Kidney epithelial cell (primary cell): ENCODE measurements at regions not wholly inside any gene's neighbourhood (a gene's known extent, or its start where the extent isn't known, plus 50 kb on each side); places are given as distances from the start of the nearest gene placed in this dataset.

Source experiments
- DNase-seq: peaks from one replicate; pipeline ENCODE4 v3.0.0-alpha.2; 2010; ENCODE audit warnings: low read depth
- H3K27me3 ChIP-seq: 2 replicates; pipeline ENCODE4 v1.6.0; 2011; ENCODE audit warnings: low read length; ENCODE audit not compliant: control insufficient read depth, insufficient read depth
- H3K36me3 ChIP-seq: 2 replicates; pipeline ENCODE4 v1.5.1; 2011; ENCODE audit warnings: low read length; ENCODE audit not compliant: control insufficient read depth, insufficient read depth
- H3K4me3 ChIP-seq: 2 replicates; pipeline ENCODE4 v1.5.1; 2011; ENCODE audit warnings: low read depth, mild to moderate bottlenecking, control low read depth, low read length
- TF ChIP-seq, protein P1 (sequence below): IDR thresholded peaks from 2 replicates; pipeline ENCODE4 v1.5.1; 2011; ENCODE audit warnings: mild to moderate bottlenecking, moderate library complexity, low read length, control low read depth, inconsistent platforms; ENCODE audit not compliant: insufficient read depth, poor library complexity, severe bottlenecking

DNA sequence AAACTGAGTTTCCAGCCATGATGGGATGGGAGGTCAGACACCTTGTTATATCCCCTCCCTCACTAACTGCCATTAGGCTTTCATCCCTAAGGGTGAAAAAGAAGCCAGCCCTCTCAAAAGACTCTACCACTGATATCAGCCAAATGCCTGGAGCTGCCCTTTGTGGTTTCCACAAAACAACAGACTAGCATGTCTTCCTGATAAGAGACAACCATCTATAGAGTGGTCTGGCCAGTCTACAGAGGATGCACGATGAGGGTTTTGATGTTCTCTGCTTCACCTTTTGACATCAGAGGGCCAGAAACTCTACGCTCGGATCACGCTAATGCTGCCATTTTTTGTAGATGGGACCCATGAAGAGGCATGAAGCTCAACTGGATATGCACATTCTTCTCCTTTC lies 61.7 kb upstream of the ARHGAP18 start:
- Histone ChIP-seq H3K36me3 (no peaks in the 10 kb centered on the region), H3K4me3 (no peak overlapping the region), H3K27me3 (no peaks in the 10 kb centered on the region)
- no peak for DNase-seq
- TF ChIP-seq, protein P1, sequence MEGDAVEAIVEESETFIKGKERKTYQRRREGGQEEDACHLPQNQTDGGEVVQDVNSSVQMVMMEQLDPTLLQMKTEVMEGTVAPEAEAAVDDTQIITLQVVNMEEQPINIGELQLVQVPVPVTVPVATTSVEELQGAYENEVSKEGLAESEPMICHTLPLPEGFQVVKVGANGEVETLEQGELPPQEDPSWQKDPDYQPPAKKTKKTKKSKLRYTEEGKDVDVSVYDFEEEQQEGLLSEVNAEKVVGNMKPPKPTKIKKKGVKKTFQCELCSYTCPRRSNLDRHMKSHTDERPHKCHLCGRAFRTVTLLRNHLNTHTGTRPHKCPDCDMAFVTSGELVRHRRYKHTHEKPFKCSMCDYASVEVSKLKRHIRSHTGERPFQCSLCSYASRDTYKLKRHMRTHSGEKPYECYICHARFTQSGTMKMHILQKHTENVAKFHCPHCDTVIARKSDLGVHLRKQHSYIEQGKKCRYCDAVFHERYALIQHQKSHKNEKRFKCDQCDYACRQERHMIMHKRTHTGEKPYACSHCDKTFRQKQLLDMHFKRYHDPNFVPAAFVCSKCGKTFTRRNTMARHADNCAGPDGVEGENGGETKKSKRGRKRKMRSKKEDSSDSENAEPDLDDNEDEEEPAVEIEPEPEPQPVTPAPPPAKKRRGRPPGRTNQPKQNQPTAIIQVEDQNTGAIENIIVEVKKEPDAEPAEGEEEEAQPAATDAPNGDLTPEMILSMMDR, result no peak

DNA sequence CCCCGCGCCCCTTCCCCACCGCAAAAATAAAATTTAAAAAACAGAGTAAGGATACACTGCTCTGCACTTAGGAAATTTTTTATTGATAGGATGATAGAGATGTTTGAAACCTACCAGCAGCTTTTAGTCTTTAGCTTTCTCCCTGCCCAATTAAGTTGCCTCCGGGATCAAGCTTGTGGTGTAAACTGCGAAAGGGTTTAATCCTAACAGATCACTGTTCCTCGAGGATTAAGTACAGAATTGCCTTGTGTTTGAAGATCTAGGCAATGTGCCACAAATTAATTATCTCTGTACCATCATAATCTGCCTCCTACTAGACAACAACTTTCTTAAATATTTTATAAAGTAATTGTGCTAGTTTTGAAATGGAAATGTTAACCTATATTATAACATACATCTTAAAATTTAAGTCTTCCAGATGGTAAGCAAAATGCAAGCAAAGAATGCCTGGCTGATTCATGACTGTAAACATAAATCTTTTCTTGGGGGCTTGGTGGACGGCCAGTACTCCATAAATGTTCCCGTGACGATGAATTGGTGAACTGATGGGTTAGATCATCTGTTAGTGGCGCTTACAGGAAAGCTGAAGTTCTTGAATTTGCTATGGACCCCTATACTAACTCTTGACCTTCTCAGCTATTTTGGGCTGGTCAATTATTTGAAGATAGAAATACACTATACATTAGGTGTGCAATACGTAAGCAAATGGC lies 58.0 kb upstream of the ARHGAP18 start:
- Histone ChIP-seq H3K36me3 (no peaks in the 10 kb centered on the region), H3K27me3 (no peaks in the 10 kb centered on the region), H3K4me3 (peak overlapping the region; percentile 50)
- DNase-seq, result no peak
- TF ChIP-seq, protein P1, result no peak

DNA sequence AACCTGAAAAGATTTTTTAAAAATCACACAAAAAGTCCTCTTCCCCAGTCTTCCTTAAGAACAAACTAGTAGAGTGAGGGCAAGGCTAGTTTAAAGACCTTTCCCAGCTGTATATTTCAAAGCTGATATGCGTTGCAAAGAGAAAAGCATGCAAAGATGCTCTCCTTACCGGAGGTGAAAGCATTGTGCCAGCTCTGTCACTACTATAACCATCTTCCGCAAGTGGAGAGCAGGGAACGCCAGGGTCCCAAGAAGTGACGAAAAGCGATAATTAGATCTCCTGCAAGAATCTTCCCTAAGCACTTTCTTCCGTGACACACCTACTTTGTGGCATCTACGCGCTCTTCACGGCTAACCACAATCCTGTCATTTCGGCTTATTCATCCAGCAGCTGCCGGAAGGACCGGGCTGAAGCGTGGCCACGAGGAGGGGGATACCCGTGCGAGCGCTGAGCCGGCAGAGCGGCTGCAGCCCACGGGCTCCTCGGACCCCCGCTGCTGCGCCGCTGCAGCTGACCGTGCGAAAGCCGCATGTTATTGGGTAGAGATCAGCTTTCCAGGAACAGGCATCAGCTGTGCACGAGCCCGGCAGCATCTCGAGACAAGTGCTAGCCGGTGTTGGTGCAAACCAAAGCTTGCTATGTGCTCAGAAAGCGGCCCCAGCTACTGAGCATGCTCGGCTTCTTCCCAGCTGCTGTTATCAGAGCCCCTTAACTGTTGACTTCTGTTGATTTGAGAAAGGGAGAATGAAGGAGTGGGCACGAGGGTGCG lies 57.2 kb upstream of the ARHGAP18 start:
- DNase-seq, result no peak
- TF ChIP-seq, protein P1, result no peak
- Histone ChIP-seq H3K4me3 (peak overlapping the region; percentile 50), H3K36me3 (no peaks in the 10 kb centered on the region), H3K27me3 (no peaks in the 10 kb centered on the region)

DNA sequence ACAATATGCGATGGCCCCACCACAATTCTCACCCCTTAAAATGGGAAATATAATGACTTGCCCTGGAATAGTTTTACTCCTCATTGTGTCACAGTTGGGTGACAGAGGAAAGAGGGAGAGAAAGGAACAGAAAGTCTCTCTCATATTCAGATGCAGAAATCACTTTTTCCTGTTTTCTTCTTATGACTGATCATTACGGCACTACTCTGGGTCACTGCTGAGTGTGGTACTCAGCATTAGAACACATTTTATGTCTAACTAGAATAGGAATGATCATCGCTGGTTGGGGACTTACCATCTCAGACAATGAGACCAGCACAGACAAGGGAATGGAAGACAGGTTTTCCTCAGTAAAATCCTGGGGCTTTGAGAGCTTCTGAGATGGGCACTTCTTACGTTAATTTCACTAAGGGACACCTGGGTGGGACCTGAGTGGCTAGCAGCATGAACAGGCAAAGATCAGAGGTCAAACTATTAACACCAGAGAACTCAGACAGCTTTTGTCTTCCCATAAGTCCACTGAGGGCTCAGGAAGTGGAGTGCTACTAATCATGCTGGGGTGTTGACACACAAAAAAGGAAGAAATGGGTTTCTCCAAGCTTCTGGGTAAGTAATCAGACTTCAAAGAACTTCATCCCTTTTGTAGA lies 54.9 kb upstream of the ARHGAP18 start:
- Histone ChIP-seq H3K4me3 (no peak overlapping the region), H3K27me3 (no peaks in the 10 kb centered on the region), H3K36me3 (no peaks in the 10 kb centered on the region)
- TF ChIP-seq, protein P1, result no peak
- no peak for DNase-seq

DNA sequence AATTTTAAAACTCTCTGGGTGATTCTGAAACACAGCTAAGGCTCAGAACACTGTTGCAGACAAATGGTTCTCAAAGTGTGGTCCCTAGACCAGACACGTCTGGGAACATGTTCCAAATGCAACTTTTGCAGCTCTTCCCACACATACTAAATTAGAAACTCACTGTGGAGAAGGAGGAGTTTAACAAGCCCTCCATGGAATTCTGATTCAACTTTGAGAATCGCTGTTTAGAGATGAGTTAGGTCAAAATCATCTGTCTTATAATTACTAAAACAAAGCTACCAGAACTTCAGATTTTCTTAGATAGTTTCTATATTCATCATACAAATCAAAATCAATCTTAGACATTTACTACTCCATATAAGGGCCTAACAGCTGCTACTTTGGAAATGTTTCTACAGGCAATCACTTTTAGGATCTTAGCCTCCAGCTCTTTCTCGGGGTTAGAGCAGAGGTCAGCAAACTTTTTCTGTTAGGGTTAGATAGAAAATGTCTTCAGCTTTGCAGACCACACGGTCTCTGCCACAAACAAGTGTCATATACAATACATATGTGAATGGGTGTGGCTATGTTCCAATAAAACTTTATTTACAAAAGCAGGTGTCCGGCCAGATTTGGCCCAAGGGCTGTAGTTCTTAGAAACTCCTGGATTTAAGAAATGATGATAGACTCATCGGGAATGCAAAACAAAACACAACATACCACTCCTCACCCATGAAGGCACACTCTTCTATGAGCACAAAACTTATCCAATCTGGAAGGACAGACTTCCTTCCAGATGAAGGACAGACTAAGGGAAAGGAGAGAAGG lies 50.0 kb upstream of the ARHGAP18 start:
- H3K4me3 ChIP-seq, result no peak overlapping the region
- H3K27me3 ChIP-seq, result no peaks in the 10 kb centered on the region
- TF ChIP-seq, protein P1, result no peak
- DNase-seq, result no peak
- no peaks in the 10 kb centered on the region for H3K36me3 ChIP-seq
